GM18499 (cell line): ENCODE measurements at regions not wholly inside any gene's neighbourhood (a gene's known extent, or its start where the extent isn't known, plus 50 kb on each side); places are given as distances from the start of the nearest gene placed in this dataset.
"Not testable (repeated sequence)": the region's sequence is repeated elsewhere in the genome, so short reads cannot be mapped to it uniquely, and the experiment has no call there.

ENCODE experiments used
- ATAC-seq: cut with Tn5 transposase; IDR thresholded peaks from one replicate; pipeline ENCODE4 v1.9.1; 2021; ENCODE audit warnings: moderate number of reproducible peaks; ENCODE audit not compliant: insufficient read depth, unreplicated experiment

- no peak for ATAC-seq
These were observed 133.8 kb downstream of the MRPL57 start for GRCh38 chr13:21310220-21310619.

- not testable (repeated sequence) for ATAC-seq
These were observed 138.5 kb downstream of the MRPL57 start for GRCh38 chr13:21314976-21315375.

GRCh38 chr13:21316376-21316775, 139.9 kb downstream of the MRPL57 start:
- no peak for ATAC-seq

GRCh38 chr13:21318891-21319532, 140.1 kb downstream of the ZDHHC20 start:
- no peak for ATAC-seq

GRCh38 chr13:21319869-21320641, 139.0 kb downstream of the ZDHHC20 start:
- ATAC-seq: no peak

GRCh38 chr13:21320642-21321034, 138.5 kb downstream of the ZDHHC20 start:
- ATAC-seq: no peak

GRCh38 chr13:21321269-21321668, 137.8 kb downstream of the ZDHHC20 start:
- ATAC-seq: no peak

GRCh38 chr13:21322327-21322965, 136.7 kb downstream of the ZDHHC20 start:
- ATAC-seq: no peak
